Mucosa of descending colon (tissue), 3 donors: ENCODE measurements at regions not wholly inside any gene's neighbourhood (a gene's known extent, or its start where the extent isn't known, plus 50 kb on each side); places are given as distances from the start of the nearest gene placed in this dataset.

ENCODE experiments used
- ATAC-seq: fragments of 200-7000 bp; cut with Tn5 transposase; one replicate; pipeline ENCODE4 v1.9.1; 2020; ENCODE audit warnings: mild to moderate bottlenecking, moderate library complexity
- DNase-seq, 3 donors: peaks; one replicate each; pipeline ENCODE4 v3.0.0-alpha.2; 2020
- H3K36me3 ChIP-seq: fragments of 200-600 bp; one replicate; pipeline ENCODE4 v1.8.0; 2021; ENCODE audit warnings: low read depth, mild to moderate bottlenecking
- H3K4me1 ChIP-seq: fragments of 200-600 bp; one replicate; pipeline ENCODE4 v1.8.0; 2021; ENCODE audit warnings: low read depth, mild to moderate bottlenecking
- H3K4me3 ChIP-seq: fragments of 200-600 bp; one replicate; pipeline ENCODE4 v1.8.0; 2021; ENCODE audit warnings: mild to moderate bottlenecking
- H3K9me3 ChIP-seq: fragments of 200-600 bp; one replicate; pipeline ENCODE4 v1.8.0; 2021; ENCODE audit warnings: mild to moderate bottlenecking
- CTCF ChIP-seq: fragments of 200-600 bp; IDR thresholded peaks from one replicate; pipeline ENCODE4 v1.8.0; 2022; ENCODE audit warnings: antibody characterized with exemption, mild to moderate bottlenecking
- intact Hi-C, 2 donors: fragments of 100-400 bp; cut with DNase I in 1 of 2; cut with micrococcal nuclease in 1 of 2; formaldehyde crosslinking; loops; one replicate each; pipeline versions ENCODE4 v1.11.0 to v1.11.1; 2022; cut with DNase I, micrococcal nuclease
- donor health status: DM: no; HTN: no; CAD: no; lungs with moderate emphysema.
- donor health status: DM: no; HTN: no; CAD: no.
- donor health status: DM: no; HTN: yes; CAD: no.

DNA sequence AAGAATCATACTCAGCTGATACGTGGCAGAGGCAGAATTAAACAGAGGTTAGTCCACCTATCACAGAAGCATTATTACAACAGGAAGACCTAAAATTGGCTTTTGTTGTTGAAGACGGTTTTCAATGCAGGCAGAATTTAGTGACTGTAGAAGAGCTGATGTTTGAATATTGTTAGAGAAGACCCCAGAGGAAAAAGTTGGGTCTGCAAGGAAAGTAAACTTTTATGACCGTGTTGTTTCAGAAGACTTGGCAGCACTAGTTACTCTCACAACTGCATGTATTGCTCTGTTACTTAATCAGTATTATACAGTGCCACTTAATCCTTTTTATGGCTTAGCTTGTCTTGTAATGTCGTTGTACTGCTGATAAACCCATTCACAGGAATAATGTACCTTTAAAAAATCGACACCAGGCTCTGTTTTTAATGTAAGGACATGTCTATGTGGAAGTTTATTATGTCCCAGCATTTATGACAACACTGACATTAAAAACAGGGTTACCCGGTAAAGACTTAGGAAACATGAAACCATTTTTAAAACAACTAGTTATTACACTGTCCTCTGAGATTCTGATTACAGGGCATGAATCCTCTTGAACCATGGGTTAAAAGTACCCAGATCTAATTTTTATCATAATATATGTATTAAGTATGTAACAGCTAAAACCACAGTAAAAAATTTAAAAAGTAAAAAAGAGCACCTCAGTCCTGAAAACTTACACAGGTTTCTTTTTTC lies 235.4 kb downstream of the TTLL7 start:
- ATAC-seq (no peak), DNase-seq (no peak)
- TF ChIP-seq CTCF: no peak
- intact Hi-C loops: no loop called here
- no peaks in the 10 kb centered on the region for H3K4me1 ChIP-seq
- H3K36me3 ChIP-seq: no peaks in the 10 kb centered on the region
- H3K4me3 ChIP-seq: no peak overlapping the region
- no peaks in the 10 kb centered on the region for H3K9me3 ChIP-seq

GRCh38 chr1:83762416-83762815 lies 236.5 kb downstream of the TTLL7 start:
- DNase-seq (no peak), ATAC-seq (no peak)
- no peak for TF ChIP-seq CTCF
- Histone ChIP-seq H3K4me3 (no peak overlapping the region), H3K4me1 (no peaks in the 10 kb centered on the region), H3K36me3 (no peaks in the 10 kb centered on the region), H3K9me3 (no peaks in the 10 kb centered on the region)
- intact Hi-C loops: no loop called here

DNA sequence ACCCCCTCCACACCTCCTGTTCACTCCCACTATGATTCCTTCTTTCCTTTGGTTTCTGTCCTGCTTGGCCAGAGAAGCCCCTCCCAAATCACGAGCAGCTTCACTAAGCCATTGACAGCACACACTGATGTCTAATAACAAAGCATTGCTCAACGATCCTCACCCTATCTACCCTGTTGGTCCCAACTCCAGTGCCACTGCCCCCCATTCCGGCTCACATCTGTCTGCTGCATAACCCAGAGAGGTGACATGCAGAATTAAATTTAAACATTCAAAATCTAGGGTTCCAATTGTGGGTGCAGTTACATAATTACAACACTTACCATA lies 236.9 kb downstream of the TTLL7 start:
- no peak for ATAC-seq
- TF ChIP-seq CTCF: no peak

DNA sequence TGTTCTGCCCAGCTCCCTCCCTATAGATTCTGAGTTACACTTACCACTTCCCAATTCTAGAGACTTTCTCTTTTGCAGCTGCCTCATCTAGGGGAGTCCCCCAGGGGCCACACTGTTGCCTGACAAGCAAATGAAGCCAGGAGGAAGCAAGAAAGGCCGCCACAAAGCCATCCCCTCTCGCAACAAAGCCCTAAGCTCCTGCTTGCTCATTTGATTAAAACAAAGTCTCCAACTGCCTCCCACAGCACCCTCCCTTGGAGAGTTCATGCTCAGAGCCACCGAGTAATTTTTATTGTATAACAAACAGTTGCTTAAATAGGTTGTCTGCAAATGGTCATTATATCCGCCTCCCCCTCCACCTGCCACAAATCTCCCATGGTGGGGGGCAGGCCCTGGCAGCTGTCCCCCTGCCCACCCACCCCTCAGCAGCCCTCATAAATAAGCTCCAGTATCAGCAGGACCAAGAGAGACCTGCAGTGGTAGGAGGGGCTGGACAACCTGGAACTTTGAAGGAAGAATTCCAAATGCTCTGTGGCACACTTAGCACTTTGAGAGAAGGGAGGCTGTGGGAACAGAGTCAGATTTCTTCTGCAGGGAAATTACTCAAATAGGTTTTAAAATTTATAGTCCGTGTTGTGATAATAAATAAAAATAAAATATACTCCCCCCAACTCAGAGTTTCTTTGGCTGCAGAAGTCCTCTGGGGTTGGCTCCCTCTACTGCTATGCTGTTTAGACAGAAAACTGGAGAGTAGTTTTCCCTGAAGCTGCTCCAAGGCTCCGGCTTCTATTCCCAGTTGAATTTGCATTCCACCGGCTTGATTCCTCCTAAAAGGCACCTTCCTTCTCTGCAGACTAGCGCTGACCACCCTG lies 237.5 kb downstream of the TTLL7 start:
- intact Hi-C loops: no loop called here
- ATAC-seq: peak; percentile 65
- Histone ChIP-seq H3K36me3 (no peaks in the 10 kb centered on the region), H3K4me1 (no peaks in the 10 kb centered on the region), H3K9me3 (no peaks in the 10 kb centered on the region), H3K4me3 (no peak overlapping the region)
- peak in 1 of 3 donors; percentile 2 for DNase-seq
- no peak for TF ChIP-seq CTCF

More for the DNA sequence above, 236.9 kb downstream of the TTLL7 start:
- Histone ChIP-seq H3K9me3 (no peaks in the 10 kb centered on the region), H3K36me3 (no peaks in the 10 kb centered on the region), H3K4me3 (no peak overlapping the region), H3K4me1 (no peaks in the 10 kb centered on the region)
- DNase-seq: no peak
- intact Hi-C loops: no loop called here

- no peak for DNase-seq
- no peaks in the 10 kb centered on the region for H3K9me3 ChIP-seq
- TF ChIP-seq CTCF: no peak
These were observed 238.5 kb downstream of the TTLL7 start for GRCh38 chr1:83760226-83761021.

More at GRCh38 chr1:83760226-83761021, 238.5 kb downstream of the TTLL7 start:
- H3K4me1 ChIP-seq: no peaks in the 10 kb centered on the region
- no peaks in the 10 kb centered on the region for H3K36me3 ChIP-seq
- H3K4me3 ChIP-seq: no peak overlapping the region
- no peak for ATAC-seq
- intact Hi-C loops: no loop called here
